Stimulated activated CD4-positive, alpha-beta T cell treated with anti-CD3 and anti-CD28 coated beads, Interleukin-1b, Interleukin-23, amount 100 ng/mL, for 48 hours (primary cell): ENCODE measurements at regions not wholly inside any gene's neighbourhood (a gene's known extent, or its start where the extent isn't known, plus 50 kb on each side); places are given as distances from the start of the nearest gene placed in this dataset.
"Not testable (repeated sequence)": the region's sequence is repeated elsewhere in the genome, so short reads cannot be mapped to it uniquely, and the experiment has no call there.

ENCODE experiments used
- DNase-seq: peaks from one replicate; pipeline ENCODE4 v3.0.0-alpha.2; 2020

DNA sequence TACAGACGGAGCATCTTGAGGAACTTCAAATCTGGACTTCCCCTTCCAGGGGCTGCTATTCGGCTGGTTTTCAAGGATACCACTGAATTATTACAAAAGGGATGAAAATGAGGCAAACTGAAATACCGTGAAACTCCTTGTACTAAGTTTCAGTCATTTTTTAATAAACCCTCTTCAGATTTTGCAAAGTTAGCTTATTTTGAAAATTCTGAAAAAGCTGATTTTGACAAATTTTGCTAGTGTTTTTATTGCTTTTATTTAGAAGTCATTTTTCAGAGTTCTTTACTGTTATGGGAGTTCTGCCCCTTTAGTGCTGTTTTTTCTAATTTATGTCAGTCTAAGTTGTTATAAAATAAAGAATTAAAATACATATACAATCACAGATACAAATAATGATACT is 390.4 kb upstream of the VRK2 start:
- DNase-seq = no peak

DNA sequence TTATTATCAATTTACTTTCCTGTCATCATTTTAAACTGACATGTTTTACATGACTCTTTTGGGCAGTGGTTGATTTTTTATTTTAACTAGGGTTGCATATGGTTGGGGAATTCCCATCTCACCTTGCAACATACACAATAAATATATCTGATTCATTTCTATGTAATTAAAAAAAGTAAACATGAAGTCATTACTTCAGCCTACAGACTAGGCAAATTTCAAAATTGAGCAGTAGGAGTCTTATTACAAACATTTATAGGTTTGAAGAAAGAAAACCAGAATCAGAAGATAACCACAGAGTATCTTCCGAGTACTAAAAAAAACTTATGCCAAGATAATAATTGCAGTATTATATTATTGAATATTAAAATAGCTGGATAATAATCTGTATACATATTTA is 377.0 kb upstream of the VRK2 start:
- DNase-seq = no peak

DNA sequence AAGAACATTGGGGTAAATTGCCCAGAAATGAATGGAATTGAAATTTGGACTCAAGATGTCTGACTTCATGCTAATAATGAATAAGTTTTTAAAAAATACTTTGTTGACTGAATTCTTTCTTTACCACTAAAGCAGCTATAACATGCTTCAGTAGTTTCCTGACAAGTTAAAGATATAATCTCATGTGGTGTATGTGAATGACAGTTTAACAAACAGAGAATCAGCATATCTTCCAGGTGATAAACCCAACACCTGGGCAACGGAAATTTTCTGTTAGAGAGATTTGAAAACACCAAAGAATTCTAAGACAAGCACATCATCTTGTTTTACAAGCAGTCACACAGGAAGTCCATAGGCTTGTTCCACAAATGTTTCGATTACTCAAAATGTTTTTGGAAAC is 372.6 kb upstream of the VRK2 start:
- DNase-seq = no peak

DNA sequence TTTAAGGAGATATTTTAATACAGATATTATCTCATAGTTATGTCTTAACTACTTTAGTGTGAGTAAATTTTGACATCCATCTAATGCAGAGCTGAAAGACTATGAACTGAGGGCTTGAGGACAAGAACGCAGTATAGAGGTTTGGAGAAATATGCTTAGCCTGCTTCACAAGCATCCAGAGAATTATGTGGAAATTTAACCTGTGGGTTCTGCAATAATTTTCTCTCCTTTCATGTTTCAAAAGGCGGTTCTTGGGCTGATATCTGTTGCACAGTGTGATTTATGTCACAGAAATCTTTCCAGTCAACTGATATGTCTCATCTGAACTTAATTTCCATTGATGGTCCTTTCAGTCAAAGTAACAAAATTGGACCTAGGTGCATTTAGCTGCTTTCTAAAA is 371.9 kb upstream of the VRK2 start:
- DNase-seq = no peak

DNA sequence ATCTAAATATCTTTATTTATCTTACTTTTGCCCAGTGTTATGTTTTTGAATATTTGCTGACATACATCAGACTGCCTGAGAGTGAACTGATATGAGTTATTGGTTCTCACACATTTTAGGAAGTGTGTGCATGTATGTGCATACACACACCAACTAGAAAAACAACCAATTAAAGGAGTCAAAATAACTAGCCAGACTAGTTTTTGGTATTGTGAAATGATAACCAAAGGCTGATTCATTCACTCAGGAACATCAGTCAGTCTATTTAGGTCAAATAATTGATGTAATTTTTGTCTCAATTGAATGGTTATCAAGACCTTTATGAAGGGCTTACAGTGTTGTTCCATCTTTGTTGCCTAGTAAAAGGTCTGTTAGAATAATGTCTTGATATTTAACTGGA is 369.3 kb upstream of the VRK2 start:
- no peak for DNase-seq

DNA sequence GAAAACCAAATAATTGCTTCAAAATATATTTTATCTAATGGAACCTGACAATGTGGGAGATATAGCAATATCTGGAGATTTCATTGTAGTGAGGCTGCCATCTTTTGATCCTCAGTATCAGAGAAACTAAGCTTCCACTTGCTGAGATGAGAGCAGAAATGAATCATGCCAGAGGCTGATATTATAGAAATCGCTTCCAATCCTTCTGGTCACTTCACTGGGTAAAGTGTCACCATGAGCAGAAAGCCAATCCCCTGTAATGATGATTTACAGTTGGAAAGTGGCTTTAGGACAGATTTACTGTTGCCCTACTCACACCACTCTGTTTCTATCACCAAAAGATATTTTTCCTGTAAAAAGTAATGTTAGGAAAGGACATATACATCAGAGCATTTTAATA is 365.0 kb upstream of the VRK2 start:
- DNase-seq = no peak

DNA sequence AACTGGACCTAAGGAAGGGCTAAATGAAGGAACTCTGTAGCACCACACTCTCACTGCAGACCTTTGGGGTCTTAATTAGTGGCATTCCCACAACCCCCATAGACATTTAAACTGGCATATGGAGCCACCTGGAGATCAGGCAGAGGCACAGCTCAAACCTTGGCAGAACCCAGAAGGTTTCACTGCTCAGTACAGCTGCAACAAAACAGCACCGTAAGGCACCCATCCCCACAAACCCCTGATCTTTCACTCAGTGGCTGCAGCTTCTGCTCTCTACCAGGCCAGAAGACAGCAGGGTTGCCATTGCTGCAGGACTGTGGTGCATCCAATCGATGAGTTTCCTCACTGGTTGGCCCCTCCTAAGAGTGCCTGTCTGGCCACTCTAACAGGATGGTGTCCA is 361.6 kb upstream of the VRK2 start:
- no peak for DNase-seq

DNA sequence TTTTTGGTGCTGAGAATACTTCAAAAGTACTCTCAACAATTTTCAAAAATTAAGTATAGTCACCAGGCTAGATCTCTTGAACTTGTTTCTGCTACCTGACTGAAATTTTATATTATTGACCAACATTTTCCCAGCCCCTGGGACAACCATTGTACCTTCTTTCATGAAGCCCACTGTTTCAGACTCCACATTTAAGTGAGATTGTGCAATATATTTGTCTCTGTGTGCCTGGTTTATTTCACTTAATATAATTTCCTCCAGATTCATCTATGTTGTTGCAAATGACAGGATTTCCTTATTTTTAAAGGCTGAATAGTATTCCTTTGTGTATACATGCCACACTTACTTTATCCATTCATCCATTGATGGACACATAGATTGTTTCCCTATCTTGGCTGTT is 354.2 kb upstream of the VRK2 start:
- DNase-seq = no peak

DNA sequence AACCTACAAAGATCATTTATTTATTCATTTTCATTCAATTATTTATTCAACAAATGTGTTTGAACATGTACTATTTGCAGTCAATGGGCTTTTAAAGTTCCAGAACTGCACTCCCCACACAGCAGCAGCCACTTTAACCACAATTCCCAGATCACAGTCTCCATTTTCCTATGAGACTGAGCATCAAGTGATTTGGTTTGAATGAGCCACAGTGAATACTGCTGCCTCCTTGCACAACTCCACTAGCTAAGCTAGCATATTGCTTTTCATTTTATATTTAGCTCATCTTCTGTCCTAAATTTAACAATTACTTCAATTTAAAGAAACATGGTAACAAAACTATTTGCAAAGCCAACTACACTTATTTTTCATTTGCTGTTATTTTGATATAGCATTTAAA is 353.4 kb upstream of the VRK2 start:
- DNase-seq = no peak

DNA sequence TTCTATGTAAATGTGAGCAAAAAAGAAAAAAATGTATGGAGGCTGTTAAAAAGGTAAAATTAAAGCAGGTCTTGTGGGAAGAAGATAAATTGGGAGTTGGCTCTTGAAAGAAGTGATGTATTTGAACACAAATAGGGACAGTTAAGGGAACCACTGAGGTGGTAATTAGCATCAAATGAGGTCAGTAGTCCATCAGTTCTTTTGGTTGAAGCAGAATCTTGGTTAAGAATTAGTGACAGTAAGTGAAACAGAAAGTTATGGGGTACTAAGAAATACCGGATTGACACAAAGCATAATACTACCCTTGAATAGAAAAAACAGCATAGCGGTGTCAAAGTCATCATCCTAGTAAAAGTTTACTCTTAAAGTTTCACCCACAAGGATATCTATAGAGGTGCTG is 352.6 kb upstream of the VRK2 start:
- no peak for DNase-seq

DNA sequence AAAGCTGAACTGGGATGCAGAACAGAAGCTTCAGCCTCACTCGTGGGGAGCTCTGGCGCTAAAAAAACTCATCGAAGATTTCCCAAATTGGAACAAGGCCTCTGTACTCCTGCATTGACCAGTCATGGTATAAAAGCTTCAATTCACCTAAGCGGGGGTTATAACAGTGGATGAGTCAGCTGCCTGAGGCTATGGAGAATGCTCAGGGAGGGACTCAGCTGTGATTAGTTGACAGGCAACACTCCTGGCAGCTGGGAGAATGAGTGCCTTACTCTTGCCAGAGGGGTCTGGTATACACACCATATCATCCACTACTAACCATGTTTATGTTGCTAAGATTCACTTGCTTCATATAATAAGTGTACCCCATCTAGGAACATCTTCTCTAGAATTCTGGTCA is 350.6 kb upstream of the VRK2 start:
- no peak for DNase-seq

DNA sequence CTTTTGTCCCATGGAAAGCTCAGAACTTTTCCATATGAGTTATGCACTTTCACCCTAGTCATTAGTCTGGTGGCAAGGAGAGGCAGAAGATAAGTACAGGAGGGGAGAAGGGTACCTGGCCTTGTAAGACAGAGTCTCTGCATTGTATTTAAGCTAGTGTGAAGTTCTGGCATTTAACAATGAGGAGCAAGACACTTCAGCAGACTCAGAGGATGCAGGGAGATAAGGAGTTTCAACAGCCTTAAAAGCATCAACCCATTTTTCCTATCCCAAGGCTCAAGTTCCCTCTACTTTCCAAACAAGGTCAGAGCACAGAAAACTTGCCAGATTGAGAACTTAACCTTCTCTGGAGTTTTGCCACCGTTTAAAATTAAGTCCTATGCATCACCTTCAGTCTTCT is 348.2 kb upstream of the VRK2 start:
- DNase-seq = no peak

DNA sequence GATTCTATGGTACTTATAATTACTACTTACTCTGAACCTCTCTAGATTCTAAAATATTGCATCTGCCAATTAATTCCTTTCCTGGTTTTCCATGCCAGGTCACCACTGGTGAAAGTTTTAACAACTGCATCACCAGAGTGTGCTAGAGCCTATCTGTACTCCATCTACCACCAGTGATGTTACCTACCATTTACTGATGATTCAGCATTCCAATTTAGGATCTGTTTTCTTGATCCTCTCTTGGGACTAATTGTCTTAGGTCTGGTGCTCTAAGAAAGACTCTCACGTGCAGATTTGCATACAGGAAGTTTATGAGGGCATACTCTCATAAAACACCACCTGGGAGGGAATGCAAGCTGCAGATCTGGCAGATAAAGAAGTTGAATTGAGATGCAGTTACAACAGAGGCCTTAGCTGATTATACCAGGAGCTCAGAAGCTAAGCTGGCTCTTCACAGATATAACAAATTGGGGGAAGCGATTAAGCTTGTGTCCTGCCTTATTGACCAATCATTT is 347.6 kb upstream of the VRK2 start:
- no peak for DNase-seq

DNA sequence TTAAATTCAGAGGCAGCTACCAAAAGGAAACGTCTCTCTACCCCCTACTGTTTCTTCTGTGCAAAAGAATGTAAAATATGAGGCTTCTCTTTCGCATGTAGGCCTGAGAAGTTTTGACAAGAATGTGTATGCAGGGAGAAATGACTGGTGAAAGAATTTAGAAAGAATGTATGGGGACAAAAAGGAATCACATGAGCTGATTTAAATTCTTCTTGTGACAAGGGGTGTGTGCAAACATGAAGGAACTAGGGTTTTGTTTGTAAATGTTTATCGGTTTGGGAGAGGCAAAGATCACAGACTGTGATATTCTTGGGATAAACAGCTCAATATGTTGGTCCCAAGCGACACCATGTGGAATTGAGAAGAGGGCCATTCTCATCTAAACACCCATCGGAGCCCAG is 345.2 kb upstream of the VRK2 start:
- no peak for DNase-seq

DNA sequence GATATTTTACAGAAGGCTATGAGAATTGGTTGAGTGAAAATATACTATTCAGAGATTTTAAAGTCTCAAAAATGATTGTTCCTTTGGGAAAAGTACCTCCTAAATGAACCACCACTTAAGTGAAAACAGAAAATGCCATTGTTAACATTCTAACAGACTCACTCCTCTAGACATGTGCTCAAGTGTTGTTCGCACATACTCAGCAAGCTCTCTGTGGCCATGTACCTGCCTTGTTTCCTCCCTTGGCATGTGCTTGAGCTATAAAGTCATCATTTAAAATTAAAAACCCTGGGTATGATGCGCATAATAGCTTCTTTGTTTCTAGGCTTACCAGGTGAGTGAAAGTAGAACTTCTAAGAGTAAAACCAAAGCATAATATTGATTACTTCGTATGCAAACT is 343.2 kb upstream of the VRK2 start:
- no peak for DNase-seq

DNA sequence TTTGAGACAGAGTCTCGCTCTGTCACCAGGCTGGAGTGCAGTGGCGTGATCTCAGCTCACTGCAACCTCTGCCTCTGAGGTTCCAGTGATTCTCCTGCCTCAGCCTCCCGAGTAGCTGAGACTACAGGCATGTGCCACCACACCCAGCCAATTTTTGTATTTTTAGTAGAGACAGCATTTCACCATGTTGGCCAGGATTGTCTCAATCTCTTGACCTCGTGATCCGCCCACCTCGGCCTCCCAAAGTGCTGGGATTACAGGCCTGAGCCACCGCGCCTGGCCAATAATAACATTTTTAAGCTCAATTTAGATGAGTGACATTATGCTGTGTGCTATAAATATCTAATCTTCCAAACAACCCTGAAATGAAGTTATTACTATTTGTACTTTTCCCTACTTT is 338.8 kb upstream of the VRK2 start:
- DNase-seq = not testable (repeated sequence)

DNA sequence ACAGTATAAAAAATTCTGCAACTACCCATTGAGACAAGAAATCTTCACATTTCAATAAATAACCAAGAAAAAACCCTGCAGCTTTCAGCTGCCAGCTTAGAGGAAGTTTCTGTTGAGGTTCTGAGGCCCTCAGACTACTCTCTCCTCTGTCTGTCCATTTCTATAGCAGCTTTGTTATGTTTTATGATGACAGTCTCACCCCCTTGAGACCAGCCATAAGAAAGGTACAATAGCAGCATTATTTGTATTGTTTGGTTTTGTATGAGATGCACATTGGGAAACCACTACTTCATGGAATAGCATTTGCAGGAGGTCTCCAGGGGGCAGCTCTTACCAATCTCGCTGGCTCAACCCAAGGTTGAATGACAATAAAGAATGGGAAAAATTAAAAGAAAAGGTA is 334.6 kb upstream of the VRK2 start:
- no peak for DNase-seq

DNA sequence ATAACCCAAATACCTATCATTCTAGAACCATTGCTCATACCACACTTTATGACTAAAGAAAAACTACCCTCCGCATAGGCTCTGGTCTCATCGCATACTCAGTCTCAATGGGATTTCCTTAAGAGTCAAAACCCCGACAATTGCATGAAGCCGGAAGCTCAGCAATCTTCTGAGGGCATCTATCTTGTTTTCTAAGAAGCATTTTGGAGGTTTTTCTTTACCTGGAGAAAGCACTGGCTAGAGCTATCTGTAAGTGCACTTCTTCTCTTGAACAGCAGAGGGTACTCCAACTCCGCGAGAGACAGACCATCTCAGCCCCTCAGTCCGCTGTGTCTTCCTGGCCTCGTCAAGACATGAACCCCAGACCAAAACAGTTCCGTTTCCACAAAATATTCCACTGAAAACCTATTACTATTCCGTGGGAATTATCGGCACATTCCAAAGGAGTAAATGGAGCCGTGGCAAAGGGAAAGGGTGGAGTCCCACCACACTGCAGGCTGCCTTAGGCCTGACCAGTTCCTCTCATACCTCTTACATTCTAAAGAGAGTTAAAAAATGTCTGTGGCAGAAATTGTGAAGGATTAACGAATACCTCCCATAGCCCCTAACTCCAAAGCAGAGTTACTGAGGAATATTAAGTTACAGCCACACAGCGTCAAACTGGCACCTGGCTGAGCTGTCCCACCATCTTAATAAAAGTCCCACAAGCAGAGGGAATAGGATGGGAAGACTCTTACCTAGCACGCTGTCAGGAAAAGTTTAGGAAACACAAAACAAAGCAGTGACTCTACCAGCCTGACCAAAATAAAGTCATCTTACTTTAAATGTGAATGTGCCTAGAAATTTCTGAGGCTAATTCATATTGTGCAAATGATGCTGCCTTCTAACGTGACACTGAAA is 325.6 kb upstream of the VRK2 start:
- DNase-seq = peak; percentile 10

DNA sequence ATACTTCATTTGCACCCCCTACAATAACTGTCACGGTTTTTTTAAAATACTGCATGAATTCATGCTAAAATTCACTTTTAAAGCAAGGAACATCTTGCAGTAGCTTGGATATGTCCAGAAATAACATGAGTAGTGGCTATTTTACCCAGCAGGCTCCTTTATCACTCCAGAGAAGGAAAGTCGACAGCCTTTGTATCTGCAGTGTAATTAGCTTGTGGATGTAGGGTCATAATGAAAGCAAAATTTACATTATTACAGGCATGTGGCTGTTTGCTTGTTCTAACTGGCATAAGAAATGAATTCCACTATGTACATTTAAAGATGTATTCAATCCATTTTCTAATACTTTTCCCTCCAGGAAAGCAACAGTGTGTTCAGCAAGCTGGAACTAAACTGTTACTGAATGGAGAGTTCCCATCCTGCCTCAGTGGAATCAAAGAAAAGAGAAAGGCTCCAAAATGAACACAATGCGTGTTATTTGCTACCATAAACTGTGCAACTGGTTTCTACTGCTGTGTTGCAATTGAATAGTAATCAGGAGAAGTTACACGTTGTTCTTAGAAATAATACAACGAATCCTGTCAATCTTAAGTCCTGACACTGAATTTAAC is 321.2 kb upstream of the VRK2 start:
- no peak for DNase-seq

DNA sequence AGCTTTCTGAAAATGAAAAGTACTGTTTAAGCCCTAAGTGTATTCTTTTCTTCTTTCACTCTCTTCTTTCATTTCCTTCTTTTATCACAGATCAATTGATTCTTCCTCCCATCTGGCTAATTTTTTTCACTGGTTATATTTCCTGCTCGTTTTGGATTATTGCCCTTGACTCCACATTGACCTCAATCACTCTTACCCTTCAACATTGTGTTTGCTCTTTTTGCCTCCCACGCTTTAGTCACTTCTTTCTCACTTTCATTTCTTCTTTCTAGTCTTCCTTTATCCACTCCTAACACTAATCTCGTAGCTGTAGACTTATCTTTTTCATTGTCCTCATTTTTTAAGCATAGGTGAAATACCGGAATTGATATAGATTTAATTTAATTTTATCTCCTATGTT is 320.3 kb upstream of the VRK2 start:
- no peak for DNase-seq

DNA sequence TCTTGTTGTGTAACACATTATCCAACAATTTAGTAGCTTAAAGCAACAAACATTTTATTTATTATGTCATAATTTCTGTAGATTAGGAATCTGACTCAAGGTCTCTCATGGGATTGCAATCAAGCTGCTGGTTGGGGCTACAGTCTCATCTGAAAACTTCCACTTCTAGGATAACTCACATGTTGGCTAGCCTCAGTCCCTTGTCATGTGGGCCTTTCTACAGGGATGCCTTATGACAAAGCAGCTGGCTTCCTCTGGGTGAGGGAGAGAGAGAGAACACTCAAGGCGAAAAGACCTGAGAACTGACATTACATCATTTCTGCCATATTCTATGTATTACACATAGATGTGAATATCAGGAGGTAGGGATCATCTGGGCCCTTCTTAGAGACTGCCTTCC is 317.9 kb upstream of the VRK2 start:
- no peak for DNase-seq

DNA sequence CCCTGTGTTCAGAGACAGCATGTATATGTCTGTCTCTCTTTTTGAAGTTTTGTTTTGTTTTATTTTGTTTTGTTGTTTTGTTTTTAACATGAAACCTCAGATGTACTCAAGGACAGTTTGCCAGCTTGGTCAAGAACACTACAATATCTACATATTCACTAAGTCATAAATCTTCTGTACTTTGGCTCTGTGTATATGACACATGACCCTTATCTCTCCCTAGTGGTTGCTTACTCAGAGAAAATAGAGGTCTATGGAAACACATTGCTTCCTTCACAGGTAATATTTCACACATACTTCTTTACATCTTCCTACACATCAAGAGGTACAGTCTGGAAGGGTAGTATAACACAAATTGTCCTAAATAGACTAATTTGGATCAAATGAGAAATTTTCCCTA is 312.6 kb upstream of the VRK2 start:
- no peak for DNase-seq

DNA sequence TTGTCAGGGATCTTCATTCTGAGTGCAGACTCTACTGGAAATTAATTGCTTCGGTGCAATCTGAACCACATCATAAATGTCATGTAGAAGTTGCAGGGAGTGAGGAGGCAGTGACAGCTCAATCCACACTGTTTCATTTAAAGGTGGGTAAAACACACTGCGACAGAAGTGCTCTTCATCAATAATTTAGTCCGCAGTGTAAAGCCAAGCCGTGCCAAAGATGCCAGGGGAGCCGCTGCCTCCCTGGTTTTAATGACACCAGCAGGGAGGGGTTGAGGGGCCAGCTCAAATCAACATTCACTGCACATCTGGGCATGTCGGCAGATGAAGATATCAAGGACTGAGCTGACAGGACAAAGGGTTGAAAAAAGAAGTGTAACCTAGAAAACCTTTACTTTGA is 305.7 kb upstream of the VRK2 start:
- no peak for DNase-seq

DNA sequence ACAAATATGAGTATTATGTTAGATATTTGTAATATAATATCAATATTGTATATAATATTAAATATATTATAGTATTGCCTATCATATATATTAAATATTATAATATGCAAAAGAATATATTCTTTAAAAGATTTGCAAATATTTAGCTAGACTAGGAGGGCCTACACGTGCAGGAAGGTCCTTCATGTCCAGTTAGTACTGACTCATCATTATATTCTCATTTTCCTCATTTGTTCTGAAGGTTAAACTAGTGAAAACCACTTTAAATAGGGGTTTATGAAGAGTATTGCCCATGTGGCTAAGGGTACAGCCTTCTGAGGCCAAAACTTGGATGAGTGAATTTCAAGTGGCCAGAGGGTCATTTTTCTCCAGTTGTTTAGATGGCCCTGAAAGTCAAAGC is 293.0 kb upstream of the VRK2 start:
- DNase-seq = no peak

DNA sequence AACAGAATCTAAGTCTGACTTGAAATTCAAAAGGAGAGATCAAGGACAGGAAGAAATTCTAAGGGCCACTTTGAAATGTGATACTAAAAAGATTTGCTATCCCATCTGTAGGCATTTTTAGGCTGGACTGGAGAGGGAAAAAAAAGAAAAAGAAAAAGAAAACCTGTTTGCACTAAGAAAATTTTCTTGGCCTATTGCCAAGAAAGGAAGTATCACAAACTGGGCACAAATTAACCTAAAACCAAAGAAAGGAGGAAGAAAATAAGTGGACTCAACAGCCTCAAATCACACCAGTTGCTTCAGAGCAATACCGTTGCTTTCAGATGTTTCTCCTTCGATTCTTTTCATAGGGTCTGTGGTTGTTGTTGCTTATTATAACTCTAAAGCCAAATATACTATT is 287.9 kb upstream of the VRK2 start:
- no peak for DNase-seq
